H54 (cell line): ENCODE measurements at regions not wholly inside any gene's neighbourhood (a gene's known extent, or its start where the extent isn't known, plus 50 kb on each side); places are given as distances from the start of the nearest gene placed in this dataset.
"Not testable (repeated sequence)": the region's sequence is repeated elsewhere in the genome, so short reads cannot be mapped to it uniquely, and the experiment has no call there.

ENCODE experiments used
- DNase-seq: peaks from one replicate; pipeline ENCODE4 v3.0.0; 2011; ENCODE audit warnings: low spot score, mixed read lengths; ENCODE audit not compliant: insufficient read length
- FAIRE-seq: peaks from 3 replicates; lab custom pipeline; 2011; peaks lifted over from hg19 to GRCh38; lab: Jason Lieb, UNC
- POLR2A ChIP-seq: IDR thresholded peaks from 2 replicates; pipeline ENCODE4 v1.6.1; 2011; ENCODE audit warnings: low read depth, mild to moderate bottlenecking, low read length

- DNase-seq = no peak
- TF ChIP-seq POLR2A = no peak
- no peak for FAIRE-seq
Measured at GRCh38 chr2:34241905-34242762, 643.0 kb upstream of the FAM98A start.

- FAIRE-seq (no peak), DNase-seq (no peak)
- no peak for TF ChIP-seq POLR2A
Measured at GRCh38 chr2:34239511-34239910, 640.4 kb upstream of the FAM98A start.

- no peak for FAIRE-seq
- DNase-seq = no peak
- TF ChIP-seq POLR2A = no peak
Measured at GRCh38 chr2:34234823-34235222, 635.7 kb upstream of the FAM98A start.

GRCh38 chr2:34229998-34230397 lies 630.9 kb upstream of the FAM98A start:
- no peak for DNase-seq
- TF ChIP-seq POLR2A = no peak
- no peak for FAIRE-seq

GRCh38 chr2:34215174-34215573 lies 616.1 kb upstream of the FAM98A start:
- DNase-seq = no peak
- FAIRE-seq = no peak
- no peak for TF ChIP-seq POLR2A

- DNase-seq = not testable (repeated sequence)
Measured at GRCh38 chr2:34210382-34210781, 611.3 kb upstream of the FAM98A start.

GRCh38 chr2:34204560-34204959 lies 605.5 kb upstream of the FAM98A start:
- FAIRE-seq = no peak
- TF ChIP-seq POLR2A = no peak
- DNase-seq = no peak

More at GRCh38 chr2:34210382-34210781, 611.3 kb upstream of the FAM98A start:
- not testable (repeated sequence) for FAIRE-seq

- DNase-seq (no peak), FAIRE-seq (no peak)
- TF ChIP-seq POLR2A = no peak
Measured at GRCh38 chr2:34201099-34201498, 602.0 kb upstream of the FAM98A start.

GRCh38 chr2:34199971-34200370 lies 600.9 kb upstream of the FAM98A start:
- TF ChIP-seq POLR2A = no peak
- DNase-seq = no peak
- FAIRE-seq = no peak

GRCh38 chr2:34193164-34193563 lies 594.1 kb upstream of the FAM98A start:
- no peak for DNase-seq
- TF ChIP-seq POLR2A = no peak
- no peak for FAIRE-seq

GRCh38 chr2:34188464-34189303 lies 589.6 kb upstream of the FAM98A start:
- FAIRE-seq = no peak
- TF ChIP-seq POLR2A = no peak
- DNase-seq = no peak

- no peak for TF ChIP-seq POLR2A
- DNase-seq (no peak), FAIRE-seq (no peak)
Measured at GRCh38 chr2:34179511-34179910, 580.4 kb upstream of the FAM98A start.

- no peak for FAIRE-seq
- no peak for TF ChIP-seq POLR2A
- DNase-seq = no peak
Measured at GRCh38 chr2:34178482-34178881, 579.4 kb upstream of the FAM98A start.

- FAIRE-seq (no peak), DNase-seq (no peak)
- no peak for TF ChIP-seq POLR2A
Measured at GRCh38 chr2:34176693-34177092, 577.6 kb upstream of the FAM98A start.
